HepG2 (cell line): ENCODE measurements at regions not wholly inside any gene's neighbourhood (a gene's known extent, or its start where the extent isn't known, plus 50 kb on each side); places are given as distances from the start of the nearest gene placed in this dataset.

Experiments used
- ATAC-seq: fragments of 200-7000 bp; cut with Tn5 transposase; 3 replicates; pipeline ENCODE4 v1.9.1; 2020; ENCODE audit warnings: mild to moderate bottlenecking, moderate library complexity
- BruUV-seq: library from RNA; stranded (reverse); fragments of 400-500 nt; replicated peaks from 2 replicates; lab custom pipeline; 2021; lab: Mats Ljungman, UMichigan
- CTCF ChIA-PET: fragments of 300-600 bp; formaldehyde crosslinking; extraction: SDS; loops from one replicate; lab custom pipeline; 2021; ENCODE audit warnings: low total read pairs, inconsistent platforms, low intra/inter-chr PET ratio; lab: Yijun Ruan, JAX
- POLR2A ChIA-PET: fragments of 350-600 bp; sonication (Branson Sonifier 250); formaldehyde crosslinking; loops from one replicate; lab custom pipeline; 2020; ENCODE audit warnings: antibody characterized with exemption, inconsistent platforms; lab: Yijun Ruan, JAX
- DNase-seq: peaks from one replicate; pipeline ENCODE4 v3.0.0-alpha.2; 2015; ENCODE audit warnings: low spot score
- FAIRE-seq: peaks from 3 replicates; lab custom pipeline; 2011; peaks lifted over from hg19 to GRCh38; lab: Jason Lieb, UNC
- H2AFZ ChIP-seq: one replicate; pipeline ENCODE4 v1.6.1; 2011; ENCODE audit warnings: low read length, inconsistent platforms
- H3K27ac ChIP-seq: fragments of 300-600 bp; 3 replicates; pipeline ENCODE4 v1.8.0; 2011; ENCODE audit warnings: mixed run types, mild to moderate bottlenecking, mixed read lengths, low read length, inconsistent platforms; ENCODE audit not compliant: insufficient read depth; ENCODE audit errors: extremely low read length
- H3K27me3 ChIP-seq, 2 experiments: fragments of 200-600 bp in 1 of 2; 2 replicates in 1 of 2; 3 replicates in 1 of 2; pipeline versions ENCODE4 v1.6.0 to v1.8.0; 2011; ENCODE audit warnings: low read length in 2 of 2, mild to moderate bottlenecking in 2 of 2, moderate library complexity in 2 of 2, inconsistent platforms in 1 of 2; ENCODE audit not compliant: insufficient read depth in 2 of 2, control insufficient read depth in 1 of 2
- H3K36me3 ChIP-seq, 2 experiments: fragments of 200-600 bp in 1 of 2; replicated peaks in 1 of 2; 2 replicates in 1 of 2; 3 replicates in 1 of 2; pipeline versions ENCODE4 v1.5.1 to v1.8.0; 2011; ENCODE audit warnings: low read length in 2 of 2, inconsistent platforms in 1 of 2; ENCODE audit not compliant: insufficient read depth in 2 of 2, control insufficient read depth in 1 of 2
- H3K4me1 ChIP-seq: 2 replicates; pipeline ENCODE4 v1.5.1; 2012; ENCODE audit warnings: low read length, inconsistent platforms; ENCODE audit not compliant: insufficient read depth
- H3K4me2 ChIP-seq: 2 replicates; pipeline ENCODE4 v1.6.0; 2011; ENCODE audit warnings: low read depth, low read length, inconsistent platforms
- H3K4me3 ChIP-seq, 3 experiments: fragments of 200-600 bp in 1 of 3; sonication (generic), shearing (Covaris generic) in 1 of 3; replicated peaks in 1 of 3; 2 replicates each; pipeline ENCODE4 v1.5.1; 2011 to 2016; ENCODE audit warnings: low read length in 3 of 3, inconsistent platforms in 2 of 3, low read depth in 2 of 3, mild to moderate bottlenecking in 2 of 3, control low read depth in 1 of 3, mixed read lengths in 1 of 3; ENCODE audit not compliant: insufficient read depth in 1 of 3
- H3K79me2 ChIP-seq: one replicate; pipeline ENCODE4 v1.6.1; 2011; ENCODE audit warnings: low read length, inconsistent platforms; ENCODE audit not compliant: insufficient read depth
- H3K9ac ChIP-seq: 2 replicates; pipeline ENCODE4 v1.6.0; 2011; ENCODE audit warnings: mild to moderate bottlenecking, low read depth, low read length, inconsistent platforms; ENCODE audit not compliant: insufficient read depth
- H3K9me3 ChIP-seq: 2 replicates; pipeline ENCODE4 v1.5.1; 2012; ENCODE audit warnings: mild to moderate bottlenecking, low read length
- H4K20me1 ChIP-seq: 2 replicates; pipeline ENCODE4 v1.6.0; 2011; ENCODE audit warnings: inconsistent platforms, mild to moderate bottlenecking, low read length, moderate library complexity; ENCODE audit not compliant: insufficient read depth
- CREB1 ChIP-seq, 2 experiments: fragments of 450-650 bp in 1 of 2; IDR thresholded peaks; 2 replicates each; pipeline ENCODE4 v1.6.1; 2016 to 2017; ENCODE audit warnings: control low read depth in 1 of 2, mild to moderate bottlenecking in 1 of 2, missing compliant biosample characterization in 1 of 2, missing genetic modification characterization in 1 of 2
- JUND ChIP-seq: sonication (generic); formaldehyde crosslinking; IDR thresholded peaks from 2 replicates; pipeline ENCODE4 v1.8.0; 2022; ENCODE audit warnings: mild to moderate bottlenecking, missing genetic modification reagents
- MED1 ChIP-seq: sonication (generic); formaldehyde crosslinking; IDR thresholded peaks from 2 replicates; pipeline ENCODE4 v1.4.0; 2020; ENCODE audit warnings: missing genetic modification reagents
- MED8 ChIP-seq: sonication (generic); formaldehyde crosslinking; IDR thresholded peaks from 2 replicates; pipeline ENCODE4 v1.8.1; 2023; ENCODE audit warnings: mild to moderate bottlenecking, missing genetic modification reagents; ENCODE audit not compliant: insufficient replicate concordance
- ZBTB26 ChIP-seq: IDR thresholded peaks from 2 replicates; pipeline ENCODE4 v1.6.1; 2016; ENCODE audit warnings: missing compliant biosample characterization, missing genetic modification reagents, borderline replicate concordance
- WGBS: methylation state at CpG from one replicate; pipeline ENCODE4 v1.1.6; 2017; ENCODE audit warnings: low lambda C conversion rate; 5-methylcytosine and 5-hydroxymethylcytosine counted together
- in situ Hi-C: cut with HindIII; loops from 2 replicates; pipeline ENCODE4 v1.10.0; 2017; ENCODE audit warnings: low pct_unique_long_range_greater_than_20kb; ENCODE audit not compliant: extremely low pct_ligation_motif_present
- intact Hi-C: fragments of 100-400 bp; cut with micrococcal nuclease; formaldehyde crosslinking; loops from one replicate; pipeline ENCODE4 v1.10.0; 2022; ENCODE audit not compliant: unreplicated experiment

- DNase-seq (no peak), ATAC-seq (no peak), FAIRE-seq (no peak)
- Histone ChIP-seq H3K4me2 (no peak overlapping the region), H3K9ac (no peak overlapping the region), H3K27ac (no peak overlapping the region), H3K4me3 (no peak overlapping the region), H3K4me1 (no peaks in the 10 kb centered on the region), H3K9me3 (peaks cover 64% of the 10 kb centered on the region), H3K36me3 (no peaks in the 10 kb centered on the region), H3K27me3 (no peaks in the 10 kb centered on the region), H2AFZ (no peak overlapping the region), H4K20me1 (no peaks in the 10 kb centered on the region), H3K79me2 (no peaks in the 10 kb centered on the region)
- ChIA-PET POLR2A (no interaction called here), CTCF (no interaction called here)
- 0% methylated on average over 1 of the region's 3 CpGs for WGBS
- intact Hi-C loops = no loop called here
- BruUV-seq = no TSS peak
- no peak for TF ChIP-seq JUND (CRISPR knock-in tag)
- no peak for TF ChIP-seq MED1 (CRISPR knock-in tag)
- no peak for TF ChIP-seq ZBTB26
- in situ Hi-C loops = no loop called here
Measured at GRCh38 chrY:15773579-15773978, 1249.2 kb downstream of the NLGN4Y start.

DNA sequence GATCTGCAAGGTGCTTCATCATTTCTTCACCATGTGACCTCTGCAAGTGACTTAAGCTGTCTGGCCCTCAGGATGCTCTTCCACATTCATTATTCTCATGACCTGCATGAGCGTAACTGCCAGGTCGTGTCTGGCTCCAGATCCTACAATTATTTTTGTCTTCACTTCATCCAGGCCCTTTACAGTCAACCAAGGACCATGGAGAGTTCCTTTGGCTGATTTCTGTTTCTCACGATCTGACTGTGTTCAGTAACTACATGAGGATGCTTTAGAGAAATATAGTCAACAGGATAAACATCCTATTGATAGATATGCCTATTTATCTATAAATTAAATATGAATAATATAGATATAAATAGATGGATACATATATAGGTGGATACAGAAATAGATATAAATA is 1251.6 kb downstream of the NLGN4Y start:
- ATAC-seq (no peak), DNase-seq (no peak), FAIRE-seq (no peak)
- no peaks in the 10 kb centered on the region for H3K79me2 ChIP-seq
- no peaks in the 10 kb centered on the region for H3K27me3 ChIP-seq
- whole genome bisulfite sequencing = 0% methylated on average over 1 of the region's 3 CpGs
- intact Hi-C loops (no loop called here), in situ Hi-C loops (no loop called here)
- peaks cover 67% of the 10 kb centered on the region for H3K9me3 ChIP-seq
- no peak overlapping the region for H2AFZ ChIP-seq
- no peak overlapping the region for H3K27ac ChIP-seq
- H3K9ac ChIP-seq = no peak overlapping the region
- CTCF ChIA-PET = no interaction called here
- H3K36me3 ChIP-seq = no peaks in the 10 kb centered on the region
- POLR2A ChIA-PET = no interaction called here
- no peak overlapping the region for H3K4me3 ChIP-seq
- BruUV-seq = no TSS peak
- no peaks in the 10 kb centered on the region for H4K20me1 ChIP-seq
- no peak overlapping the region for H3K4me2 ChIP-seq
- H3K4me1 ChIP-seq = no peaks in the 10 kb centered on the region
- TF ChIP-seq MED8 (CRISPR knock-in tag) = no peak
- no peak for TF ChIP-seq CREB1 (IDR thresholded peaks at IDR 0.05)
- TF ChIP-seq CREB1 (CRISPR knock-in tag; IDR thresholded peaks at IDR 0.05) = no peak
